ENCODE measurements at regions not wholly inside any gene's neighbourhood (a gene's known extent, or its start where the extent isn't known, plus 50 kb on each side); places are given as distances from the start of the nearest gene placed in this dataset.

- TF ChIP-seq POLR2AphosphoS5 (IDR thresholded peaks at IDR 0.05; ENCODE audit: low read depth, low read length) (no peak), REST (IDR thresholded peaks at IDR 0.05; ENCODE audit: insufficient read depth in 1 of 2, low read depth in 2 of 2, low read length in 2 of 2) (no peak)
Observed at GRCh38 chrX:43188296-43188695, 410.3 kb upstream of the PPP1R2C start.
